ENCODE measurements at regions not wholly inside any gene's neighbourhood (a gene's known extent, or its start where the extent isn't known, plus 50 kb on each side); places are given as distances from the start of the nearest gene placed in this dataset.

DNA sequence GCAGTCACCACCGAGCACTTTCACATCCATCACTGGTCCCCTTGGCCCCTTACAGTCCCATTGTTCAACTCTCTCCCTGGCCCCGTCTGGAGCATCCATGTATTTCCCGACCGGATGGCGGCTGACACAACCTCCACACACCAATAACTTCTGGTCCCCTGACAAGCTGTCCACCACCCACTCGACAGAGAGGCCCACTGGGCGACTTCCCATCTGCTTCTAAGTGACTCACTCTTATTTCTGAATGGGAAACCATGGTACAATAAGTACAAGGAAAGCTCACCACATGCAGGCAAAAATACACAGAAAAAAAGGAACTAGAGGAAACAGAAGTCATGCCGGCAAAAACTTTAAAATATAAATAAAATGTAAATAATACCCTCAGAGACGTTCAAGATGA, 82.9 kb upstream of the RAB12 start:
- TF ChIP-seq, protein P1, sequence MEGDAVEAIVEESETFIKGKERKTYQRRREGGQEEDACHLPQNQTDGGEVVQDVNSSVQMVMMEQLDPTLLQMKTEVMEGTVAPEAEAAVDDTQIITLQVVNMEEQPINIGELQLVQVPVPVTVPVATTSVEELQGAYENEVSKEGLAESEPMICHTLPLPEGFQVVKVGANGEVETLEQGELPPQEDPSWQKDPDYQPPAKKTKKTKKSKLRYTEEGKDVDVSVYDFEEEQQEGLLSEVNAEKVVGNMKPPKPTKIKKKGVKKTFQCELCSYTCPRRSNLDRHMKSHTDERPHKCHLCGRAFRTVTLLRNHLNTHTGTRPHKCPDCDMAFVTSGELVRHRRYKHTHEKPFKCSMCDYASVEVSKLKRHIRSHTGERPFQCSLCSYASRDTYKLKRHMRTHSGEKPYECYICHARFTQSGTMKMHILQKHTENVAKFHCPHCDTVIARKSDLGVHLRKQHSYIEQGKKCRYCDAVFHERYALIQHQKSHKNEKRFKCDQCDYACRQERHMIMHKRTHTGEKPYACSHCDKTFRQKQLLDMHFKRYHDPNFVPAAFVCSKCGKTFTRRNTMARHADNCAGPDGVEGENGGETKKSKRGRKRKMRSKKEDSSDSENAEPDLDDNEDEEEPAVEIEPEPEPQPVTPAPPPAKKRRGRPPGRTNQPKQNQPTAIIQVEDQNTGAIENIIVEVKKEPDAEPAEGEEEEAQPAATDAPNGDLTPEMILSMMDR (IDR thresholded peaks at IDR 0.05) = no peak
- TF ChIP-seq POLR2A (IDR thresholded peaks at IDR 0.05) = no peak
- TF ChIP-seq POLR2AphosphoS5 (IDR thresholded peaks at IDR 0.05) = no peak

Measured in breast epithelium (tissue), 3 donors.